Kidney epithelial cell (primary cell): ENCODE measurements at regions not wholly inside any gene's neighbourhood (a gene's known extent, or its start where the extent isn't known, plus 50 kb on each side); places are given as distances from the start of the nearest gene placed in this dataset.

Source experiments
- DNase-seq: peaks from one replicate; pipeline ENCODE4 v3.0.0-alpha.2; 2010; ENCODE audit warnings: low read depth
- H3K27me3 ChIP-seq: 2 replicates; pipeline ENCODE4 v1.6.0; 2011; ENCODE audit warnings: low read length; ENCODE audit not compliant: control insufficient read depth, insufficient read depth
- H3K36me3 ChIP-seq: 2 replicates; pipeline ENCODE4 v1.5.1; 2011; ENCODE audit warnings: low read length; ENCODE audit not compliant: control insufficient read depth, insufficient read depth
- H3K4me3 ChIP-seq: 2 replicates; pipeline ENCODE4 v1.5.1; 2011; ENCODE audit warnings: low read depth, mild to moderate bottlenecking, control low read depth, low read length
- CTCF ChIP-seq: IDR thresholded peaks from 2 replicates; pipeline ENCODE4 v1.5.1; 2011; ENCODE audit warnings: mild to moderate bottlenecking, moderate library complexity, low read length, control low read depth, inconsistent platforms; ENCODE audit not compliant: insufficient read depth, poor library complexity, severe bottlenecking

- H3K27me3 ChIP-seq = no peaks in the 10 kb centered on the region
- H3K4me3 ChIP-seq = no peak overlapping the region
- no peak for DNase-seq
- no peak for TF ChIP-seq CTCF
- H3K36me3 ChIP-seq = no peaks in the 10 kb centered on the region
These were observed 400.3 kb upstream of the PKDCC start for GRCh38 chr2:41647468-41648050.

GRCh38 chr2:41657226-41657625 lies 390.6 kb upstream of the PKDCC start:
- H3K4me3 ChIP-seq = no peak overlapping the region
- no peaks in the 10 kb centered on the region for H3K36me3 ChIP-seq
- no peak for DNase-seq
- no peaks in the 10 kb centered on the region for H3K27me3 ChIP-seq
- TF ChIP-seq CTCF = no peak

GRCh38 chr2:41659758-41660157 lies 388.1 kb upstream of the PKDCC start:
- TF ChIP-seq CTCF = no peak
- no peak for DNase-seq
- Histone ChIP-seq H3K4me3 (no peak overlapping the region), H3K36me3 (no peaks in the 10 kb centered on the region), H3K27me3 (no peaks in the 10 kb centered on the region)

GRCh38 chr2:41662461-41662860 lies 385.4 kb upstream of the PKDCC start:
- Histone ChIP-seq H3K4me3 (no peak overlapping the region), H3K27me3 (no peaks in the 10 kb centered on the region), H3K36me3 (no peaks in the 10 kb centered on the region)
- TF ChIP-seq CTCF = no peak
- DNase-seq = no peak

- Histone ChIP-seq H3K27me3 (no peaks in the 10 kb centered on the region), H3K4me3 (no peak overlapping the region), H3K36me3 (no peaks in the 10 kb centered on the region)
- no peak for DNase-seq
- TF ChIP-seq CTCF = no peak
These were observed 384.8 kb upstream of the PKDCC start for GRCh38 chr2:41663056-41663455.

- no peak for TF ChIP-seq CTCF
- Histone ChIP-seq H3K27me3 (no peaks in the 10 kb centered on the region), H3K36me3 (no peaks in the 10 kb centered on the region), H3K4me3 (no peak overlapping the region)
- no peak for DNase-seq
These were observed 379.3 kb upstream of the PKDCC start for GRCh38 chr2:41668529-41668928.
